Activated naive CD8-positive, alpha-beta T cell treated with anti-CD3 and anti-CD28 coated beads, Interleukin-2, amount 50 U/mL, for 16 hours (primary cell): ENCODE measurements at regions not wholly inside any gene's neighbourhood (a gene's known extent, or its start where the extent isn't known, plus 50 kb on each side); places are given as distances from the start of the nearest gene placed in this dataset.
"Not testable (repeated sequence)": the region's sequence is repeated elsewhere in the genome, so short reads cannot be mapped to it uniquely, and the experiment has no call there.

Experiments
- DNase-seq: peaks from one replicate; pipeline ENCODE4 v3.0.0-alpha.2; 2020; ENCODE audit warnings: low read depth, low spot score

DNA sequence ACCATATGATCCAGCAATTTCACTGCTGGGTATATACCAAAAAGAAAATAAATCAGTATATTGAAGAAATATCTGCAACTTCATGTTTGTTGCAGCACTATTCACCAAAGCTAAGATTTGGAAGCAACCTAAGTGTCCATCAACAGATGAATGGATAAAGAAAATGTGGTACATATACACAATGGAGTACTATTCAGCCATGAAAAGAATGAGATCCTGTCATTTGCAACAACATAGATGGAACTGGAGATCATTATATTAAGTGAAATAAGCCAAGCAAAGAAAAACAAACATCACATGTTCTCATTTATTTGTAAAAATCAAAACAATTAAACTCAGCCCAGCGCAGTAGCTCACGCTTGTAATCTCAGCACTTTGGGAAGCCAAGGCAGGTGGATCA lies 184.4 kb upstream of the NR5A2 start:
- DNase-seq: not testable (repeated sequence)

DNA sequence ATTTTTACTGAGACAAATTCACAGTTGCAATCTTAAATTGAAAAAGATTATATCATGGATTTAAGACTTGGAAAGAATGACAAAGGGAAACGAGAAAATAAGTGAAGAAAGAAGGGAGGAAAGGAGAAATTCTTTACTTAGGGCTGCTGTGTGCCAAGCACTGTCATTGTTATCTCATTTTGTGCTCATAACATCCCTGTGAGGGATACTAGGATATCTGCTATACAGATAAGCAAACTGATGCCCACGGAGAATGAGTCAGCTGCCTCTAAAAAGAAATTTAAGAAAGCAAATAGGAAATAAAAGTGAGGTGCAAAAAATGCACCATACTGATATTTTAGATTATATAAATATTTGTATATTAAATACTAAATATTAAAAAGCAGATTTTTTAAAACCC lies 183.6 kb upstream of the NR5A2 start:
- no peak for DNase-seq

DNA sequence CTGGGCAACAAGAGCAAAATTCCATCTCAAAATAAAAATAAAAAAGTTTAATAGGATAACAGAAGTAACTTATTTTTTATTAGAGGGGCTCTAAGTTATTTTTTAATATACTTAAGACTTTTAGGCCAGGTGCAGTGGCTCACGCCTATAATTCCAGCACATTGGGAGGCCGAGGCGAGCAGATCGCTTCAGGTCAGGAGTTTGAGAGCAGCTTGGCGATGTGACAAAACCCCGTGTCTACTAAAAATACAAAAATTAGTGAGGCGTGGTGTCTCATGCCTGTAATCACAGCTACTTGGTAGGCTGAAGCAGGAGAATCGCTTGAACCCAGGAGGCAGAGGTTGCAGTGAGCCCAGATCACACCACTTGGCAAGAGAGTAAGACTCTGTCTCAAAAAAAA lies 180.5 kb upstream of the NR5A2 start:
- no peak for DNase-seq

DNA sequence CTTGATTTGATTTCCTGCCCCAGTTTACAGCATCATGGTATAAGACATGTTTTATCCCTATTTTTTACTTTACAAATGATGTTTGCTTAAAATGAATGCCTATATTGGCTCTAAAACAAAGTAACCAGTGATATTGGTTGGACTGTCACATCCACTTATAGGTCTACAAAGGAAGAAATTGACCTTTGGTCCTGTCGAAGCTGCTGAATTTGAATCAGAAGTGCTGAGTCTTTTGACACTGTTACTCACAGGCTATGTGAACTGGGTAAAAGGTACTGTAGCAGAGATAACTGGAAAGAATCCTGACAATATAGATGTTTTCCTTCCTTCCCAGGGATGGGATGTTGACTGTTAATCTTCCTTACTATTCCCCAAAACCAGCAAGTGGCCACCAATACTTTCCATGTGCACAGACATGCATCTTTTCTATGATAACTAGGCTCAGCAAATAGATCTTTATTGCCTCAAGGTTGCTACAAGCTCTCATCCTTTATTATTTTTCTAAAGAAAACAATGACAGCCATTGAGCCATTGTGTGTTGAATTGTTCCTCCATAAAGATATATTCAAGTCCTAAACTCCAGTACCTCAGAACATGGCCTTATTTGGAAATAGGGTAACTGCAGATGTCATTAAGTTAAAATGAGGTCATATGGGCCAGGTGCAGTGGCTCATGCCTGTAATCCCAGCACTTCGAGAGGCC lies 175.9 kb upstream of the NR5A2 start:
- no peak for DNase-seq

GRCh38 chr1:199854686-199855321 lies 172.7 kb upstream of the NR5A2 start:
- DNase-seq: no peak

- DNase-seq: no peak
These were observed 171.9 kb upstream of the NR5A2 start for GRCh38 chr1:199855580-199855979.

DNA sequence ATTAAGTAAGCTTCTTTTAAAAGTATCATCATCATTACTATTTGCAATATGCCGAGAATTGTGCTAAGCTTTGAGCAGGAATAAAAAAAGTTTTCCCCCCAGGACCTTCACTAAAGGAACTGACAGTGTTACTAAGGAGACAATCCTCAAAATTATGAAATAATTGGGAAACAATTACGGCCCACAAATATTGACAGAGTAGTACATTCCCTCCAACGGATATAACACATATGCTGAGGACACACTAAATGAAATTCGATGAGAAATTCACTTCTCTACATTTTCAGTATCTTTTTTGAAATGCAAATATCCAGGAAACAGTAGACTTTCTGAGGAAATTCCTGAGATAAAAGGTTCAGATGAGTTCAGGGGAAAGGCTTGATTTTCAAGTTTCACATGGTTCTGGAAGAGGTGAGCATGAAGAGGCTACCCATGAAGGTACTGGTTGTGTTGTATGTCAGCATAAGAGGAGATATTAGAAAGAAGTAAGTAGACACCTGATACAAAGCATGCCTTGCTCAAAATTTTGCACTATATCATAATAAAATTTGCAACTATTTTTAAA lies 171.2 kb upstream of the NR5A2 start:
- no peak for DNase-seq

- DNase-seq: no peak
These were observed 170.4 kb upstream of the NR5A2 start for GRCh38 chr1:199857108-199857507.

DNA sequence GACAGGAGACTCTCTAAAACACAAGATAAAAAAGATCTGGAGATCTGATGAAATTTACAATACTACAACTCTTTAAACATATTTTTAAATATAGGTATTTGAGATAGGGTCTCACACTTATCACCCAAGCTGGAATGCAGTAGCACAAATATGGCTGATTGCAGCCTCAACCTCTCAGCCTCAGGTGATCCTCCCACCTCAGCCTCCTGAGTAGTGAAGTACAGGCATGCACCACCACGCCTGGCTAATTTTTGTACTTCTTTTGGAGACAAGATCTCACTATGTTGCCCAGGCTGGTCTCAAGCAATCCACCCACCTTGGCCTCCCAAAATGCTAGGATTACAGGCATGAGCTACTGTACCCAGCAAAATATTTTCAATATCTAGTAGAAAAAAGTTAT lies 170.0 kb upstream of the NR5A2 start:
- no peak for DNase-seq

- DNase-seq: no peak
These were observed 169.3 kb upstream of the NR5A2 start for GRCh38 chr1:199858171-199858570.

- no peak for DNase-seq
These were observed 168.7 kb upstream of the NR5A2 start for GRCh38 chr1:199858856-199859255.

DNA sequence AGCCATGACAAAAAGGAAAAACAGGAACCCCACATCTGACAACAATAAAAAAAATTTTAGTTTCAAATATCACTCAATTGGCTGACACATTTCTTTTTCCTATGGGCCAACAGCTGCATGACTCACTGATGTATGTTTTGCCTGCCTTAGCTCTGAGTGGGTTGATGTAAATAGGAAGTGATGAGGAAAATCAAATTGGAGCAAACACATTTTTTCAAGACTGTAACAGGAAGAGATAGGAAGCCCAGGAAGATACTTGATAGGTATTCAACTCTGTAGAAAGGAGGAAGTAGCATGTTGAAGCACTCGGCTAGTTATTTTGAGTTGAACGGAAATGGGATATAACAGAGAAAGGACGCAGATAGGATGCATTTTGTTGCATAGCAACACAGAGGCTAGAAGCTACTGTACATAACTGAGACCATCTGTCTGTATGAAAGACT lies 168.0 kb upstream of the NR5A2 start:
- DNase-seq: no peak

- no peak for DNase-seq
These were observed 166.3 kb upstream of the NR5A2 start for GRCh38 chr1:199861020-199861795.

DNA sequence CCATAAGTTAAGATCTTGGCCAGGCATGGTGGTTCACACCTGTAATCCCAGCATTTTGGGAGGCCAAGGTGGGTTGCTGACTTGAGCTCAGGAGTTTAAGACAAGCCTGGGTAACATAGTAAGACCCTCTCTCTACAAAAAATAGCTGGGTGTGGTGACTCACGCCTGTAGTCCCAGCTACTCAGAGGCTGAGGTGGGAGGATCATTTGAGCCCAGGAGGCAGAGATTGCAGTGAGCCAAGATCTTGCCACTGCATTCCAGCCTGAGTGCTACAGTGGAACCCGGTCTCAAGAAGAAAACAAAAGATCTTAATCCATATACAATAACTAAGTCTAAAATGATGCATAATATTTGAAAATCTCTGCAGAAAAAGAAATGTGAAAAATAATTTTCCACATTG lies 165.5 kb upstream of the NR5A2 start:
- DNase-seq: no peak

- DNase-seq: no peak
These were observed 161.3 kb upstream of the NR5A2 start for GRCh38 chr1:199866210-199866617.

DNA sequence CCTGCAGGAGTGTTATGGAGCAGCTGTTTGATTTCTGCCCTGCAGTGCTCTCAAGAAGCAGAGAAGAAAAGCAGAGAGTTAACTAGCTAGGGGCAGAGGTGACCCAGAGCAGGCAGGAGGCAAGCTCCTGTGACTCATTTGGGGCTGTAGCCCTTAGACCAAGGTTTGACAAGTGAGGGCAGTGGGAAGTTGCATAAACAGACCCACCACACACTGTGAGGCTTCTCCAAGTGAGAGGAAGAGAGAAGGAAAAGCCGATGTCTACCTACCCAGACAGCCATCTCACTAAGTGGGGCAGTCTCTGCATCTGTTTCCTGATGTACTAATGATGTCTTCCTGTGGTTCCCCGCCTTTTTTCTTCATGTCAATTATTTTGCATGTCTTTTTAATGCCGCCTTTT lies 159.9 kb upstream of the NR5A2 start:
- DNase-seq: no peak

- DNase-seq: no peak
These were observed 158.7 kb upstream of the NR5A2 start for GRCh38 chr1:199868777-199869176.

GRCh38 chr1:199875337-199875736 lies 152.2 kb upstream of the NR5A2 start:
- no peak for DNase-seq

DNA sequence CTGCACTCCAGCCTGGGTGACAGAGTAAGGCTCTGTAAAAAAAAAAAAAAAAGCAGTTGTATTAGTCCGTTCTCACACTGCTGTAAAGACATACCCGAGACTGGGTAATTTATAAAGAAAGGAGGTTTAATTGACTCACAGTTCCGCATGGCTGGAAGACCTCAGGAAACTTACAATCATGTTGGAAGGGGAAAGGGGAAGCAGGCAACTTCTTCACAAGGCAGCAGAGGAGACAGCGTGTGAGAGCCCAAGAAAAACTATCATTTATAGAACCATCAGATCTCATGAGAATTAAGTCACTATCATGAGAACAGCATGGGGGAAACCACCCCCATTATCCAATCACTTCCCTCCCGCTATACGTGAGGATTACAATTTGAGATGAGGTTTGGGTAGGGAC lies 151.7 kb upstream of the NR5A2 start:
- DNase-seq: no peak

DNA sequence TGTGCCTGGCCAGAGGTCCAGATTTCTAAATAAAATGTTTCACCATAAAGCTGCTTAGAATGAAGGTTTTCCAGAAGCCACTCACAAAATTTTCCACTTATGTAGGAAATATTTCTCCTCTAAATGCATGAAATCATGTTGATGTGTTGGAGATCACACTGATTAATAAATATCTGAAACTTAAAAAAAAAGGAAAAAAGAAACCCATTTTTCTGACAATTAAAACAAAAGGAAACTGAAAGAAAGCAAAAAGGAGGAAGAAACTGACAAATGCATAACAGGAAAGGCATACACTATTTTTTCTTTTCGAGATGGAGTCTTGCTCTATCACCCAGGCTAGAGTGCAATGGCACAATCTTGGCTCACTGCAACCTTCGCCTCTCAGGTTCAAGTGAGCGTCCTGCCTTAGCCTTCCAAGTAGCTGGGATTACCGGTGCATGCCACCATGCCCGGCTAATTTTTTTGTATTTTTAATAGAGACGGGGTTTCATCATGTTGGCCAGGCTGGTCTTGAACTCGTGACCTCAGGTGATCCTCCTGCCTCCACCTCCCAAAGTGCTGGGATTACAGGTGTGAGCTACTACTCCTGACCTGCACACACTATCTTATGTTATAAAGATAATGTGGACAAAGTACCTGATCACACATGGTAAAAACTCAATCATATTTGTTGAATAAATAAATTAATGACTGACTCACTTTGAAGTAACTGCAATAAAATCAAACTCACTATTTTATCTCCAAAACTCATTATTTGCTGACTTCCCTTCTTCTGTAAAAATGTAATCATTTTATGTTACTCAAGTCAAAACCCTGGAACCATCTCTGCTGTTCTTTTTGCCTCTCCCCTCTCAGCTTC lies 149.8 kb upstream of the NR5A2 start:
- no peak for DNase-seq

GRCh38 chr1:199878823-199879222 lies 148.7 kb upstream of the NR5A2 start:
- DNase-seq: no peak

- no peak for DNase-seq
These were observed 128.9 kb upstream of the NR5A2 start for GRCh38 chr1:199898654-199899053.
